Omental fat pad (tissue), 3 donors: ENCODE measurements at regions not wholly inside any gene's neighbourhood (a gene's known extent, or its start where the extent isn't known, plus 50 kb on each side); places are given as distances from the start of the nearest gene placed in this dataset.
"Not testable (repeated sequence)": the region's sequence is repeated elsewhere in the genome, so short reads cannot be mapped to it uniquely, and the experiment has no call there.

ENCODE experiments used
- ATAC-seq: fragments of 150-250 bp; one replicate; pipeline ENCODE4 v1.9.1; 2016; ENCODE audit warnings: mild to moderate bottlenecking, moderate library complexity; ENCODE audit not compliant: low FRiP score
- DNase-seq: peaks from one replicate; pipeline ENCODE4 v3.0.0-alpha.2; 2019; ENCODE audit warnings: low spot score
- TF ChIP-seq, protein P1 (sequence below), 3 donors: fragments of 450-650 bp; IDR thresholded peaks; one replicate each; pipeline ENCODE4 v1.5.1; 2016 to 2017; ENCODE audit warnings: antibody characterized with exemption in 3 of 3, mild to moderate bottlenecking in 3 of 3, moderate library complexity in 2 of 3

- DNase-seq: no peak
- ATAC-seq: no peak
- TF ChIP-seq, protein P1, sequence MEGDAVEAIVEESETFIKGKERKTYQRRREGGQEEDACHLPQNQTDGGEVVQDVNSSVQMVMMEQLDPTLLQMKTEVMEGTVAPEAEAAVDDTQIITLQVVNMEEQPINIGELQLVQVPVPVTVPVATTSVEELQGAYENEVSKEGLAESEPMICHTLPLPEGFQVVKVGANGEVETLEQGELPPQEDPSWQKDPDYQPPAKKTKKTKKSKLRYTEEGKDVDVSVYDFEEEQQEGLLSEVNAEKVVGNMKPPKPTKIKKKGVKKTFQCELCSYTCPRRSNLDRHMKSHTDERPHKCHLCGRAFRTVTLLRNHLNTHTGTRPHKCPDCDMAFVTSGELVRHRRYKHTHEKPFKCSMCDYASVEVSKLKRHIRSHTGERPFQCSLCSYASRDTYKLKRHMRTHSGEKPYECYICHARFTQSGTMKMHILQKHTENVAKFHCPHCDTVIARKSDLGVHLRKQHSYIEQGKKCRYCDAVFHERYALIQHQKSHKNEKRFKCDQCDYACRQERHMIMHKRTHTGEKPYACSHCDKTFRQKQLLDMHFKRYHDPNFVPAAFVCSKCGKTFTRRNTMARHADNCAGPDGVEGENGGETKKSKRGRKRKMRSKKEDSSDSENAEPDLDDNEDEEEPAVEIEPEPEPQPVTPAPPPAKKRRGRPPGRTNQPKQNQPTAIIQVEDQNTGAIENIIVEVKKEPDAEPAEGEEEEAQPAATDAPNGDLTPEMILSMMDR (IDR thresholded peaks at IDR 0.05): no peak
Observed at GRCh38 chr13:109983447-109983846, 197.1 kb upstream of the IRS2 start.

DNA sequence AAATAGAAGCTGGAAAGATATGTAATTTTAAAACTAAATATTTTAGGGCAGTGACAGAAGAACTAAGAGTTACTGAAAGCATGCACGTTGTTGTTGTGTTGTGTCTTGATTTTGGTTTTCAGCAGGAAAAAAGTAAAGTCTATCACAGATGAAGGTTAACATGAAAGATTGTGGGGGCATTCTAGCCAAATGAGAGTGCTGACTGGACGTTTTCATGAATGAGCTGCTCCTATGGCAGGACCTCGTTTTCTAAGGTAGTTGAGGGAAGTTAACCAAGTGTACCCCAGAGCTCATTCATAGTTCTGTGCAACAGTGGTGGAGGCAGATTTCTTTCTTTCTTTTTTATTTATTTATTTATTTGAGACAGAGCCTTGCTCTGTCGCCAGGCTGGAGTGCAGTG, 194.6 kb upstream of the IRS2 start:
- TF ChIP-seq, protein P1 (IDR thresholded peaks at IDR 0.05): no peak
- ATAC-seq (no peak), DNase-seq (no peak)

DNA sequence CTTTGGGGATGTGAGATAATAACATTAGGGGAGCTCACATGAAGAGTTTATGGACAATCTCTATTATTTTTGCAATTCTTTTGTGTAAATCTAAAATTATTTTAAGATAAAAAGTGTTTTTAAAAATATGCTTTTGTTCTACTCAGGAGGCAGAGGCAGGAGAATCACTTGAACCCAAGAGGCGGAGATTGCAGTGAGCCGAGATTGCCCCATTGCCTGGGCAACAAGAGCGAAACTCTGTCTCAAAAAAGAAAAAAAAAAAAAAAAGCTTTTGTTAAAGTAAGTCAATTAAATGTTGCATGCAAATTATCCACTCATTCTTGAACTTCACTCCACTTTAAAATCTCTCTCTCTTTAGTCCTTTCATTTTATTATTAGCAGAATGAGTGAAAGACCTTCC, 193.3 kb upstream of the IRS2 start:
- ATAC-seq, DNase-seq: not testable (repeated sequence)

DNA sequence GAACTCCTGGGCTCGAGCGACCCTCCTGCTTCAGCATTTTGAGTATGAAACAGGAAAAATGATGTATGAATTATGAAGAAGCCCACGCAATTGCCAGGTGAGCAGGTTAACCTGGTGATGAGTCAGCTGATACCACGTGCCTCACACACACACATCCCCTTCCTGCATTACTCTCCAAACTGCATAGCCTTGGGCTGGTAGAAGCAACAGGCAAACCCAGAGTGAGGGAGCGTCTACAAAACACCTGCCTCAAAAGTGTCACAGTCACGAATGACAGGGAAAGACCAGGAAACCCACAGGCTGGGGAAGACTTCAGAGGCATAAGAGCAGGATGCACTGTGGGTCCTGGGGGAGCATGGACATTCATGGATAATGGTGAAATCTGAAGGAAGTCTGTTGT, 192.8 kb upstream of the IRS2 start:
- TF ChIP-seq, protein P1 (IDR thresholded peaks at IDR 0.05): no peak
- no peak for ATAC-seq

DNA sequence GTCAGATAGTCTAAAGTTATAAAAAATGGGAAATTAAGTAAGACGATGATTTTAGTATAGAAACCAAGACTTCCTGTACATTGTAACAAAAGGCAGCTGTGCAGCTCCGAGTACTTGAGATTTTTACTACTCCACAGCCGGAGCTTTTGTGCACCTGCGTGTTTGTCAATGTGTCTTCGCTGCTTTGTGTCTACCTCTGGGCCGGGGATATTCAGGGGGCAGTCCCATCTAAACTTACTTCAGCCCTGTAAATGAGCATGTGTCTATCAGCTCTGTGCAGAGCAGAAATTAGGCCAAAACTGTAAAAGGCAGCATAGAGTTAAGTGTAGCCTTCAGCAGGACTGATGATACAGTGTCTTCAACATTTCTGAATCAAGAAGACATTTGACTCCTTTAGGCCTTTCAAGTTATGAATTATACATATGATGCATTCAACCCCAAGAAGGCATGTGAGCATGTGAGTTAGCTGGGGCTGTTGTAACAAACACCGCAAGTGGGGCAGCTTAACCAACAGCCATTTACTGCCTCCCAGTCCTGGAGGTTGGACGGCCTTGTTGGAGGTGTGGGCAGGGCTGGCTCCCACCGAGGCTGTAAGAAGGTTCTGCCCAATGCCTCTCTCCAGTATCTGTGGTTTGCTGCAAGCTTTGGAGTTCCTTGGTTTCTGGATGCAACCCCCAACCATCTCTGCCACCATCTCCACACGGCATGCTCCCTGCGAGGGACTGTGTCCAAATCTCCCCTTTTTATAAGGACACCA, 191.0 kb upstream of the IRS2 start:
- ATAC-seq (no peak), DNase-seq (no peak)
- TF ChIP-seq, protein P1 (IDR thresholded peaks at IDR 0.05): no peak

More for the DNA sequence above, 192.8 kb upstream of the IRS2 start:
- DNase-seq: no peak

GRCh38 chr13:109976206-109976997, 190.0 kb upstream of the IRS2 start:
- DNase-seq (no peak), ATAC-seq (no peak)
- TF ChIP-seq, protein P1 (IDR thresholded peaks at IDR 0.05): no peak

- ATAC-seq (no peak), DNase-seq (no peak)
- TF ChIP-seq, protein P1 (IDR thresholded peaks at IDR 0.05): no peak
Observed at GRCh38 chr13:109974354-109974753, 188.0 kb upstream of the IRS2 start.
